HG02840 (cell line): ENCODE measurements at regions not wholly inside any gene's neighbourhood (a gene's known extent, or its start where the extent isn't known, plus 50 kb on each side); places are given as distances from the start of the nearest gene placed in this dataset.

Source experiments
- ATAC-seq: cut with Tn5 transposase; IDR thresholded peaks from one replicate; pipeline ENCODE4 v1.9.1; 2021; ENCODE audit warnings: mild to moderate bottlenecking, moderate library complexity, moderate number of reproducible peaks; ENCODE audit not compliant: unreplicated experiment, low FRiP score

- ATAC-seq = no peak
These were observed 71.0 kb downstream of the TMPRSS5 start for GRCh38 chr11:113634940-113635575.

- ATAC-seq = no peak
These were observed 73.1 kb downstream of the TMPRSS5 start for GRCh38 chr11:113632981-113633380.

GRCh38 chr11:113629562-113629961, 76.5 kb downstream of the TMPRSS5 start:
- ATAC-seq = no peak

- no peak for ATAC-seq
These were observed 77.2 kb downstream of the TMPRSS5 start for GRCh38 chr11:113628912-113629311.

GRCh38 chr11:113627946-113628345, 78.2 kb downstream of the TMPRSS5 start:
- no peak for ATAC-seq

- no peak for ATAC-seq
These were observed 78.8 kb downstream of the TMPRSS5 start for GRCh38 chr11:113627297-113627696.

- no peak for ATAC-seq
These were observed 79.4 kb downstream of the TMPRSS5 start for GRCh38 chr11:113626736-113627135.

- no peak for ATAC-seq
These were observed 83.0 kb downstream of the TMPRSS5 start for GRCh38 chr11:113623114-113623513.

GRCh38 chr11:113618360-113618759, 87.7 kb downstream of the TMPRSS5 start:
- ATAC-seq = no peak

- no peak for ATAC-seq
These were observed 90.3 kb downstream of the TMPRSS5 start for GRCh38 chr11:113615773-113616172.

GRCh38 chr11:113615098-113615497, 91.0 kb downstream of the TMPRSS5 start:
- ATAC-seq = no peak

GRCh38 chr11:113614097-113614496, 92.0 kb downstream of the TMPRSS5 start:
- no peak for ATAC-seq

- no peak for ATAC-seq
These were observed 92.5 kb downstream of the TMPRSS5 start for GRCh38 chr11:113613619-113614018.

GRCh38 chr11:113604186-113604585, 101.9 kb downstream of the TMPRSS5 start:
- no peak for ATAC-seq

- no peak for ATAC-seq
These were observed 102.6 kb downstream of the TMPRSS5 start for GRCh38 chr11:113603277-113604059.

GRCh38 chr11:113602483-113602882, 103.6 kb downstream of the TMPRSS5 start:
- no peak for ATAC-seq

GRCh38 chr11:113596658-113597057, 109.5 kb downstream of the TMPRSS5 start:
- no peak for ATAC-seq

GRCh38 chr11:113595810-113596594, 110.1 kb downstream of the TMPRSS5 start:
- ATAC-seq = no peak

GRCh38 chr11:113593698-113594308, 112.3 kb downstream of the TMPRSS5 start:
- ATAC-seq = no peak

GRCh38 chr11:113591117-113591516, 115.0 kb downstream of the TMPRSS5 start:
- ATAC-seq = no peak

GRCh38 chr11:113587308-113587739, 112.1 kb upstream of the DRD2 start:
- peak; percentile 68 for ATAC-seq
